Naive thymus-derived CD4-positive, alpha-beta T cell (primary cell): ENCODE measurements at regions not wholly inside any gene's neighbourhood (a gene's known extent, or its start where the extent isn't known, plus 50 kb on each side); places are given as distances from the start of the nearest gene placed in this dataset.

Source experiments
- ATAC-seq: fragments of 150-1000 bp; cut with Tn5 transposase; 2 replicates; pipeline ENCODE4 v1.10.0; 2021; ENCODE audit warnings: mild to moderate bottlenecking, moderate library complexity
- CTCF ChIA-PET: fragments of 350-600 bp; sonication (Branson Sonifier 250); formaldehyde crosslinking; loops from one replicate; lab custom pipeline; 2021; ENCODE audit warnings: antibody characterized with exemption; lab: Charles Lee
- POLR2A ChIA-PET: fragments of 350-600 bp; sonication (Branson Sonifier 250); formaldehyde crosslinking; loops from one replicate; lab custom pipeline; 2021; ENCODE audit warnings: antibody characterized with exemption, inconsistent platforms; lab: Charles Lee
- DNase-seq, 9 donors: peaks; one replicate each; pipeline versions ENCODE4 v3.0.0 to v3.0.0-alpha.2; 2020 to 2022; ENCODE audit warnings: mixed read lengths in 1 of 9
- H3K27ac ChIP-seq: one replicate; pipeline ENCODE4 v1.7.0; 2013; ENCODE audit warnings: mild to moderate bottlenecking, low read depth, low read length, moderate library complexity
- H3K27me3 ChIP-seq, 2 donors: one replicate each; pipeline ENCODE4 v1.7.0; 2013; ENCODE audit warnings: low read length in 2 of 2, mild to moderate bottlenecking in 2 of 2, moderate library complexity in 2 of 2; ENCODE audit not compliant: control insufficient read depth in 2 of 2, insufficient read depth in 2 of 2
- H3K36me3 ChIP-seq, 3 experiments: 1 replicate in 2 of 3; 2 replicates in 1 of 3; pipeline ENCODE4 v1.7.0; 2013; ENCODE audit warnings: low read length in 3 of 3, mild to moderate bottlenecking in 3 of 3, moderate library complexity in 1 of 3; ENCODE audit not compliant: insufficient read depth in 3 of 3, control insufficient read depth in 2 of 3
- H3K4me1 ChIP-seq, 2 donors: one replicate each; pipeline ENCODE4 v1.7.0; 2013; ENCODE audit warnings: low read length in 2 of 2, mild to moderate bottlenecking in 2 of 2, moderate library complexity in 1 of 2; ENCODE audit not compliant: control insufficient read depth in 2 of 2, insufficient read depth in 2 of 2
- H3K4me3 ChIP-seq: 2 replicates; pipeline ENCODE4 v1.7.0; 2013; ENCODE audit warnings: mild to moderate bottlenecking, low read length
- H3K9me3 ChIP-seq, 3 experiments: 1 replicate in 2 of 3; 2 replicates in 1 of 3; pipeline ENCODE4 v1.7.0; 2013; ENCODE audit warnings: low read length in 3 of 3; ENCODE audit not compliant: control insufficient read depth in 2 of 3
- H3K27ac Mint-ChIP-seq, 9 donors: one replicate each; pipeline ENCODE4 v1.8.0; 2020 to 2022; ENCODE audit warnings: mixed read lengths in 9 of 9, mild to moderate bottlenecking in 8 of 9, moderate library complexity in 5 of 9, inconsistent platforms in 2 of 9
- H3K27me3 Mint-ChIP-seq, 5 donors: one replicate each; pipeline ENCODE4 v1.8.0; 2021 to 2022; ENCODE audit warnings: mixed read lengths in 5 of 5, mild to moderate bottlenecking in 1 of 5
- H3K36me3 Mint-ChIP-seq, 5 donors: one replicate each; pipeline ENCODE4 v1.8.0; 2020 to 2022; ENCODE audit warnings: mixed read lengths in 5 of 5, mild to moderate bottlenecking in 3 of 5, inconsistent platforms in 1 of 5
- H3K4me1 Mint-ChIP-seq, 7 donors: one replicate each; pipeline ENCODE4 v1.8.0; 2020 to 2022; ENCODE audit warnings: mixed read lengths in 7 of 7, mild to moderate bottlenecking in 3 of 7, inconsistent platforms in 1 of 7
- H3K4me3 Mint-ChIP-seq, 10 donors: one replicate each; pipeline ENCODE4 v1.8.0; 2020 to 2022; ENCODE audit warnings: mild to moderate bottlenecking in 10 of 10, mixed read lengths in 10 of 10, moderate library complexity in 6 of 10, inconsistent platforms in 2 of 10
- H3K9me3 Mint-ChIP-seq, 11 donors: one replicate each; pipeline ENCODE4 v1.8.0; 2020 to 2022; ENCODE audit warnings: mixed read lengths in 11 of 11, mild to moderate bottlenecking in 4 of 11, inconsistent platforms in 1 of 11, moderate library complexity in 1 of 11
- intact Hi-C, 2 donors: fragments of 100-400 bp; cut with micrococcal nuclease; formaldehyde crosslinking; loops; one replicate each; pipeline ENCODE4 v1.15.1; 2023

DNA sequence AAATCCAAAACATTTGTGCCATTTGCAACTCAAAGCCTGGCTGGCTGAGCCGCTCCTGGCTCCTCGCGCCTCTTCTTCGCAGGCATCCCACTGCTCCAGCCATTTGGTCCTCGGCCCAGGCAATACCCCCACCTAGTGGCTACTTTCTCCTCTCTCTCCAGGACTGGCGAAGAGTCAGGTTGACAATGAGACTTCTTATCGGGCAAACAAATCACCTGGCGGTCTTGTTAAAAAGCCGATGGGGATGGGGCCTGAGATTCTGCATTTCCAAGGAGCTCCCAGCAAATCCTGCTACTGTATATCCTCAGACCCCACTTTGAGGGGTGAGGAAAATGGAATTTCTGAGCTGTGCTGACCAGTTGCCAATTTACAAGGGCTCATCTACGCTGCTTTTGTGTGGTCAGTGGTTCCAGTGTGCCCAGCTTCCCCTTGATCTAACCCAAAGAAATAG, 89.0 kb downstream of the ISX start:
- no peak overlapping the region for H3K4me3 ChIP-seq
- H3K36me3 Mint-ChIP-seq = no peaks in the 10 kb centered on the region
- no peak overlapping the region for H3K27ac Mint-ChIP-seq
- no peak overlapping the region for H3K4me3 Mint-ChIP-seq
- no peak overlapping the region for H3K27ac ChIP-seq
- H3K36me3 ChIP-seq = no peaks in the 10 kb centered on the region
- CTCF ChIA-PET = no interaction called here
- H3K9me3 ChIP-seq = no peaks in the 10 kb centered on the region
- H3K27me3 ChIP-seq = peaks cover 0 to 7% of the 10 kb centered on the region in 2 donors
- no peak for ATAC-seq
- intact Hi-C loops = loop anchor here in 1 of 2 donors (10.0 kb wide), 1 partner anchor 1850 kb away; no protein-coding TSS in a partner anchor
- H3K27me3 Mint-ChIP-seq = peaks cover 4 to 53% (median 44%) of the 10 kb centered on the region in 5 donors
- H3K9me3 Mint-ChIP-seq = peaks cover 0 to 2% (median 0%) of the 10 kb centered on the region in 11 donors
- POLR2A ChIA-PET = no interaction called here
- DNase-seq = no peak
- peaks cover 0 to 7% (median 0%) of the 10 kb centered on the region in 7 donors for H3K4me1 Mint-ChIP-seq
- H3K4me1 ChIP-seq = no peaks in the 10 kb centered on the region

DNA sequence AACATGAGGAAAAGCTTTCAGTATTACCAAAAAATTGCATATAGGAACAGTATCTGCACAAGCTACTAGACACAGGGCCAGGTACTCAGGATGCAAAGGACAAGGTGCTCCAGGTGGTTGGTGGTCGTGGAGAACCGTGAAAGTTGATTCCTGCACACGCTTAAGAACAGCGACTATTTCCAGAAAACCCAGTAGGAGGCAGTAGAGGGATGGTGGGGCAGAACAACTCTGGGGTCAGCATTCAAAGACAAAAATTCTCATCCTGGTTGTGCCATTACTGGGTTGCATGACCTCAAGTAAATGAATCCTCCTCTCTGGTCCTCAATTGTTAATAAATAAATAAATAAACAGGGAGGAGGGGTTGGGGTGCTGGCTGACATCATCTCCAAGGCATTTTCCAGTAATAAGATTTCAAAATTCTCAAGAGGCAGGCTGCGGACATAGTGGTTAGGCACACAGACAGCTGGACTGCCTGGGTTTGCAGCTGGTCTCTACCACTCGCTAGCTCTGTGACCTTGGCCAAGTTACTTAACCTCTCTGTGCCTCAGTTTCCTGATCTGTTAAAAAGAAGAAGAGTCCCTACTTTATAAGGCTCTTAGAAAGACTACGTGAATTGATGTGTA, 89.6 kb downstream of the ISX start:
- ChIA-PET CTCF (no interaction called here), POLR2A (no interaction called here)
- no peak overlapping the region for H3K27ac ChIP-seq
- peaks cover 0 to 2% (median 0%) of the 10 kb centered on the region in 11 donors for H3K9me3 Mint-ChIP-seq
- no peaks in the 10 kb centered on the region for H3K9me3 ChIP-seq
- H3K4me1 ChIP-seq = no peaks in the 10 kb centered on the region
- no peak for ATAC-seq
- H3K4me3 Mint-ChIP-seq = no peak overlapping the region
- H3K36me3 Mint-ChIP-seq = no peaks in the 10 kb centered on the region
- H3K27me3 Mint-ChIP-seq = peaks cover 1 to 51% (median 44%) of the 10 kb centered on the region in 5 donors
- no peaks in the 10 kb centered on the region for H3K36me3 ChIP-seq
- intact Hi-C loops = loop anchor here in 1 of 2 donors (10.0 kb wide), 1 partner anchor 1851 kb away; no protein-coding TSS in a partner anchor
- H3K4me1 Mint-ChIP-seq = peaks cover 0 to 5% (median 0%) of the 10 kb centered on the region in 7 donors
- no peak overlapping the region for H3K4me3 ChIP-seq
- no peak for DNase-seq
- peaks cover 0 to 7% of the 10 kb centered on the region in 2 donors for H3K27me3 ChIP-seq
- no peak overlapping the region for H3K27ac Mint-ChIP-seq

DNA sequence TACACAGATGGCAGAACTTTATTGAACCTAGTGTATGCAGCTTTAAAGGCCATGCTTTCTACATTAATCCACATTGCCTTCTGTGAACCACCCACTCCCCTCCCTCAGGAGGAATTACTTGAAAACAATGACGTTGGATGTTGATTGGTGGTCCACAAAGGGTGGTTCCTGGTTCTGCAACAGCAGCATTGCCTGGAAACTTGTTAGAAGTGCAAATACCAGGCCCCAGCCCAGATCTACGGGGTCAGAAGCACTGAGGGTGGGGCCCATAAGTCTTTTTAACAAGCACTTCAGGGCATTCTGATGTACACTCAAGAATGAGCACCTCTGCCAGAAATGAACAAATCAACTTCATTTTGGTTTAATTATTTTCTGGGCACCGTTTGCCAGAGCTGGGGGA, 91.0 kb downstream of the ISX start:
- Mint-ChIP-seq H3K9me3 (peaks cover 0 to 2% (median 0%) of the 10 kb centered on the region in 11 donors), H3K4me3 (no peak overlapping the region), H3K36me3 (no peaks in the 10 kb centered on the region), H3K27me3 (peaks cover 0 to 49% (median 45%) of the 10 kb centered on the region in 5 donors), H3K4me1 (peaks cover 0 to 1% (median 0%) of the 10 kb centered on the region in 7 donors), H3K27ac (no peak overlapping the region)
- H3K27me3 ChIP-seq = peaks cover 0 to 7% of the 10 kb centered on the region in 2 donors
- H3K27ac ChIP-seq = no peak overlapping the region
- intact Hi-C loops = loop anchor here in 1 of 2 donors (10.0 kb wide), 1 partner anchor 1852 kb away; no protein-coding TSS in a partner anchor
- no peaks in the 10 kb centered on the region for H3K36me3 ChIP-seq
- POLR2A ChIA-PET = no interaction called here
- ATAC-seq (no peak), DNase-seq (no peak)
- CTCF ChIA-PET = no interaction called here
- no peaks in the 10 kb centered on the region for H3K9me3 ChIP-seq
- no peaks in the 10 kb centered on the region for H3K4me1 ChIP-seq
- H3K4me3 ChIP-seq = no peak overlapping the region

DNA sequence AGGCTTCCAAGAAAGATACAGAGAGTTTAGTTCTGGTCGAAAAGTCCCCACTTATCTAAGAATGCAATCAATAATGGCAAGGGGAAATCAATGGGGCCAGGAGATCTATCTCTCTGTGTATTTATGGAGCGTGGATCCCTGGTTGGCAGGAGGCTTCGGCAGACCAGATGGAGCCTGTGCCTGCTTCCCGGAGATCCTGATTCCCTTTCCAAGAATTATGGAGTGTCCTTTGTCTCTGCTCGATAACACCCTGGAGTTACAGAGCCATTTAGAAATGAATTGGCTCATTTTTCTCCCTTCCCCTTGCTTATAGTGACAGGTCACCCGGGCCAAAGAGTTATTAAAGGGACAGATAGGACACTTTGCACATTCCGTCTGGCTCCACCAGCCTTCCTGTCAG, 92.4 kb downstream of the ISX start:
- Histone ChIP-seq H3K9me3 (no peaks in the 10 kb centered on the region), H3K27ac (no peak overlapping the region), H3K4me3 (no peak overlapping the region), H3K4me1 (no peaks in the 10 kb centered on the region), H3K36me3 (no peaks in the 10 kb centered on the region), H3K27me3 (peaks cover 2 to 7% of the 10 kb centered on the region in 2 donors)
- Mint-ChIP-seq H3K4me3 (no peak overlapping the region), H3K9me3 (peaks cover 0 to 2% (median 0%) of the 10 kb centered on the region in 11 donors), H3K27me3 (peaks cover 0 to 48% (median 42%) of the 10 kb centered on the region in 5 donors), H3K27ac (no peak overlapping the region), H3K4me1 (peaks cover 0 to under 1% (median 0%) of the 10 kb centered on the region in 7 donors), H3K36me3 (no peaks in the 10 kb centered on the region)
- ChIA-PET POLR2A (no interaction called here), CTCF (no interaction called here)
- DNase-seq = no peak
- no peak for ATAC-seq
- intact Hi-C loops = loop anchor here in 1 of 2 donors (10.0 kb wide), 1 partner anchor 1854 kb away; no protein-coding TSS in a partner anchor

DNA sequence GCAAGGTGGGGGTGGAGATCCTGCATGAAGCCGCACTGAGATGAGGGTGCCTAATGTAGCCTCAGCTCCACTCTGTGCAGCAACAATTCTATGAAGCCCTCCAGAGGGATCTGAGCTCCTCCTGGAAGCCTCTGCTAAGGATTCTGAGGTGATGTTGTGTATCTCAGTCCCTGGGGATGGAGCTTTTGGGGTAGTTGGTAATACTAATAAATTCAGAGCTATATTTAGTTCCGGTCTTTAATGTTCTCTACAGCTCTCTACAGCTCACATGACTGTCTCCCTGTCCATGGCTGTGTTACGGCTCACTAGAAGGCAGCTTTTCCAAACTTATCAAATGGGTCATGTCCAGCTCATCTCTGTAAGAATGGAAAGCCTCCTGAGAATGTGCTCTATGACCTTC, 93.4 kb downstream of the ISX start:
- Mint-ChIP-seq H3K4me1 (no peaks in the 10 kb centered on the region), H3K9me3 (peaks cover 0 to 4% (median 0%) of the 10 kb centered on the region in 11 donors), H3K27ac (no peak overlapping the region), H3K36me3 (peaks cover 0 to 4% (median 0%) of the 10 kb centered on the region in 5 donors), H3K4me3 (no peak overlapping the region), H3K27me3 (peaks cover 0 to 47% (median 42%) of the 10 kb centered on the region in 5 donors)
- POLR2A ChIA-PET = interaction anchor here (0.6 to 0.9 kb wide), 2 partner anchors 11 to 958 kb away, joined by 3 to 4 read pairs; no protein-coding TSS in a partner anchor
- no peak for ATAC-seq
- intact Hi-C loops = loop anchor here in 1 of 2 donors (10.0 kb wide), 1 partner anchor 1855 kb away; no protein-coding TSS in a partner anchor
- no peak overlapping the region for H3K4me3 ChIP-seq
- H3K9me3 ChIP-seq = no peaks in the 10 kb centered on the region
- H3K27ac ChIP-seq = no peak overlapping the region
- H3K36me3 ChIP-seq = no peaks in the 10 kb centered on the region
- peaks cover 5 to 6% of the 10 kb centered on the region in 2 donors for H3K27me3 ChIP-seq
- no peaks in the 10 kb centered on the region for H3K4me1 ChIP-seq
- CTCF ChIA-PET = interaction anchor here (0.7 kb wide), 1 partner anchor 1049 kb away, joined by 3 read pairs; no protein-coding TSS in a partner anchor
- no peak for DNase-seq

DNA sequence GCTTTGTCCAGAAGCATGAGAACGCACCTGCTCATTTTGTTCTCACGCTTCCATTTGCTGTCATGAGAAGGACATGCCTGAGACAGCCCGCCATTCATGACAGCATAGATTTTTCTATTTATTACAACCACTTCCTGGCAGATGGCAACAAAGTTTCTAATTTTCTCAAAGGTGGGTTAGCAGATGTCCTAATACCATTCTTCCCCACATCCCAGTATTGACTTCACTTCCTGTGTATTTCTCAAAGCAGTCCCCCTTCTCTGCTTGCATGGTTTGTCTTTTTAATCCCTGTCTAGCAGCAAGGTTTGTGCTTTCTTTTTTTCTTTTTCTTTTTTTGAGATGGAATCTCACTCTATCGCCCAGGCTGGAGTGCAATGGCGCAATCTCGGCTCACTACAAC, 94.3 kb downstream of the ISX start:
- Histone ChIP-seq H3K4me3 (no peak overlapping the region), H3K36me3 (no peaks in the 10 kb centered on the region), H3K27me3 (peaks cover 0 to 5% of the 10 kb centered on the region in 2 donors), H3K9me3 (no peaks in the 10 kb centered on the region), H3K4me1 (no peaks in the 10 kb centered on the region), H3K27ac (no peak overlapping the region)
- ChIA-PET POLR2A (no interaction called here), CTCF (no interaction called here)
- H3K27me3 Mint-ChIP-seq = peaks cover 0 to 43% (median 42%) of the 10 kb centered on the region in 5 donors
- H3K9me3 Mint-ChIP-seq = peaks cover 0 to 10% (median 0%) of the 10 kb centered on the region in 11 donors
- H3K4me1 Mint-ChIP-seq = no peaks in the 10 kb centered on the region
- H3K4me3 Mint-ChIP-seq = no peak overlapping the region
- DNase-seq (no peak), ATAC-seq (no peak)
- no peak overlapping the region for H3K27ac Mint-ChIP-seq
- H3K36me3 Mint-ChIP-seq = peaks cover 0 to 4% (median 0%) of the 10 kb centered on the region in 5 donors
- intact Hi-C loops = no loop called here
